Gastrocnemius medialis (tissue), 4 donors: ENCODE measurements at regions not wholly inside any gene's neighbourhood (a gene's known extent, or its start where the extent isn't known, plus 50 kb on each side); places are given as distances from the start of the nearest gene placed in this dataset.

Experiments
- CTCF ChIP-seq, 5 experiments: fragments of 450-650 bp in 3 of 5; fragments of 200-600 bp in 2 of 5; sonication (generic) in 2 of 5; IDR thresholded peaks in 4 of 5; conservative IDR thresholded peaks in 1 of 5; 1 replicate in 4 of 5; 2 replicates in 1 of 5; pipeline ENCODE4 v1.5.1; 2016 to 2019; ENCODE audit warnings: antibody characterized with exemption in 5 of 5, mild to moderate bottlenecking in 3 of 5, moderate library complexity in 3 of 5
- POLR2A ChIP-seq, 2 donors: fragments of 450-650 bp; IDR thresholded peaks; one replicate each; pipeline ENCODE4 v1.6.1; 2017; ENCODE audit warnings: antibody characterized with exemption in 2 of 2, mild to moderate bottlenecking in 2 of 2, moderate library complexity in 2 of 2

GRCh38 chr3:13139471-13140065, 66.3 kb upstream of the IQSEC1 start:
- TF ChIP-seq CTCF (IDR thresholded peaks at IDR 0.05 in 4 of 5, conservative IDR thresholded peaks at IDR 0.05 in 1 of 5) = no peak
- no peak for TF ChIP-seq POLR2A (IDR thresholded peaks at IDR 0.05)
